ENCODE measurements at regions not wholly inside any gene's neighbourhood (a gene's known extent, or its start where the extent isn't known, plus 50 kb on each side); places are given as distances from the start of the nearest gene placed in this dataset.
"Not testable (repeated sequence)": the region's sequence is repeated elsewhere in the genome, so short reads cannot be mapped to it uniquely, and the experiment has no call there.

DNA sequence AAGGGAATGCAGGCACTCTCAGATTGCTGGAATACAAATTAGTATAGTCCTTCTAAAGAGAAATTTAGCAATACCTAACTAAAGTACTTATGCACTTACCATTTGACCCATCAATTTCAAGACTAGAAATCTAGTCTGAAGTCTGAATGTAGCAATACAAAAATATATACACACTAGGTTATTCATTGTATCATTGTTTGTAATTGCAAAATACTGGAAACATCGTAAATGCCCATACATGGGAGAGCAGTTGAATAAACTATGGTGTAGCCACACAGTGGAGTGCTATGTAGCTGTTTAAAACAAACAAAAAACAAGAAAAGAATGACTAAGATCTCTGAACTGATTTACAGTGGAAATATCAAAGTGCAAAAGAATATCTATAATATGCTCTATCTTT, 346.4 kb downstream of the ZNF674 start:
- DNase-seq: no peak
- ATAC-seq: no peak
- intact Hi-C loops (cut with DNase I, micrococcal nuclease): no loop called here

DNA sequence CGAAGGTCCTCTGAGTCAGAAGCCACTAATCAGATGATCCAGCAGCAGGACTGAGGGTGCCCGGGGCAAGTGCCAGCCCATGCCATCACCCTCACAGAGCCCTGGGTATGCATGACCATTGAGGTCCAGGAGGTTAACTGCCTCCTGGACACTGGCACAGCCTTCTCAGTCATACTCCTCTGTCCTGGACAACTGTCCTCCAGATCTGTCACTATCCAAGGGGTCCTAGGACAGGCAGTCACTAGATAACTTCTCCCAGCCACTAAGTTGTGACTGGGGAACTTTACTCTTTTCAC, 358.5 kb downstream of the ZNF674 start:
- ATAC-seq; intact Hi-C loops (cut with DNase I, micrococcal nuclease); DNase-seq: not testable (repeated sequence)

DNA sequence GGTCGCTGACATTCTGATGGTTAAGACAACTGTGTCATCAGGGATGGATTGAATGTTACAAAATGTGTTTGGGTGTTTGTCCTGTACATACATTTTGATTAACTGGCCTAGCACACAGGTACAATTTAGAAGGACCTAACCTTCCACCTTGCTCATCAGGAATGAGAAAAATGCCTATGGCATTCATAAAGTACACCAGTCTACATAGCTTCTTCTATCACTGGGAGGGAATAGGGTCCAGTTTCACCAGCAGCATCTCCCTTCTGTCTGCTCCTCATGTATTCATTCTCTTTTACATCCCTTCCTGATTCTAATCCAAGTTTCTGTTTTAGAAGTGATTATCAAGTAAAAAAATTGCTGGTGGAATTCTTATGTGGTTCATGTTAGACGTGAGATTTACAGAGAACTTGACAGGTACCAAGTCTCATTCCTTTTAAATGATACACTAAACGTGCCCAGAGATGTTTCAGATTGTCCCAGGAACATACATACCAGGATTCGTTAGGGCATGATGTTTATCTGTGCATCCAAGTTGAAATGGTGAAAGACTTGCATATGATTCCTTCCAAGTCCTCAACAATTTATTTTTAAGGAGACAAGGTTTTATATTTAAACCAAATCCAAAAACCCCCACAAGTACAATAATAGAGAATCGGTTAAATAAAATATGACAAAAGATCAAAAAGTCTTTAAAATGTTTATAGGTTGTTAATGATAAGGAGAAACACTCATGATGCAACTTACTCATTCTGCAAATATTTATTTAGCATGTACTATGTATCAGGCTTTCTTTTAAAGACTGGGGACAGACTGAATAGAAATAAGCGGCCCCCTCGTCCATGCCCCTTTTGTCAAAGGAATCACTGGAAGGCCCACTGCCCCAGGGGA, 359.1 kb downstream of the ZNF674 start:
- DNase-seq (no peak), ATAC-seq (no peak)
- intact Hi-C loops (cut with DNase I, micrococcal nuclease): no loop called here

DNA sequence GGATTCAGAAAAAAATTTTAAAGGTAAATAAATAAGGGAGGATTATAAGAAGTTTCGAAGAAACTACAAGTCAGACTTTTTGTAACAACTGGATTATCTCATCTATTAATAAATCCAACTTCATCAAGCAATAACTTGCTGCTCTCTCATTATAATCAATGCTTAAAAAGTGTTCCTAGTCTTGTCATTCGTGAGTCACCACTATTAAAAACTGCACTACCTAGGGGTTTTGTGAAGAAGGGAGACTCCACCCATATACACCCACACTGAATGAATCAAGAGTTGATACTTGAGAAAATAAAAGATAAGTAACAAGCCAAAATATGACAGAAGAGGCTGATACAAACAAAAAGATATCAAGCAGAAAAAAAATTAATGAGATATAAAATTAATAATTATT, 360.5 kb downstream of the ZNF674 start:
- intact Hi-C loops (cut with DNase I, micrococcal nuclease): no loop called here
- ATAC-seq: no peak

DNA sequence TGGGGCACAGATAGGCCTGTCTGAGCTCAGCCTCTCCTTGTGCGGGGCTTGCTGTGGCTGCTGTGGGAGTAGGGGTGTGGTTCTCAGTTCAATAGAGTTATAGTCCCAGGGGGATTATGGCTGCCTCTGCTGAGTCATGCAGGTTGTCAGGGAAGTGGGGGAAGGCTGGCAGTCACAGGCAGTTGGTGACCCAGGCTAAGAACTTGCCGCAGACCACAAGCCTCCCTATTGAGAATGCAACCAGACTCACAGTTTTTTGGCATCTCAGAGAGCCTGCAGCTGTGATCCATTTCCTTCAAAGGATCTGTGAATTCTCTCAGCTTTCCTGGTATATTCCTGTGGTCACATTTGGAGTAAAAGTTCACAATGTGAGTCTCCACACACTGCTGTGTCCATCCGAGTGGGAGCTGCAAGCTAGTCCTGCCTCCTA, 364.9 kb downstream of the ZNF674 start:
- DNase-seq: no peak
- ATAC-seq: no peak
- intact Hi-C loops (cut with DNase I, micrococcal nuclease): no loop called here

More for the DNA sequence above, 360.5 kb downstream of the ZNF674 start:
- no peak for DNase-seq

DNA sequence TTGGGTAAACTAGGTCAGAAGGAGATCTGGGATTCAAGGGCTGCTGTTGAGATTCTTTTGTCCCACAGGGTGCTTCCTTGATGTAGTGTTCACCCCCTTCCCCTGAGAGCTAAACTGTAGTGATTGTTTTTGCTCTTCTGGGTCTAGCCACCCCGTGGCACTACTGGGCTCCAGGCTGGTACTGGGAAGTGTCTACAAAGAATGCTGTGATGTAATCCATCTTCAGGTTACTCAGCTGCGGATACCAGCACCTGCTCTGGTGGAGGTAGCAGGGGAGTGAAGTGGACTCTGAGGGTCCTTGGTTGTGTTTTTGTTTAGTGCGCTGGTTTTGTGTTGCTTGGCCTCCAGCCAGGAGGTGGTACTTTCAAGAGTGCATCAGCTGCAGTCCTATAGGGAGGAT, 365.5 kb downstream of the ZNF674 start:
- intact Hi-C loops (cut with DNase I, micrococcal nuclease): no loop called here
- ATAC-seq: no peak
- no peak for DNase-seq

DNA sequence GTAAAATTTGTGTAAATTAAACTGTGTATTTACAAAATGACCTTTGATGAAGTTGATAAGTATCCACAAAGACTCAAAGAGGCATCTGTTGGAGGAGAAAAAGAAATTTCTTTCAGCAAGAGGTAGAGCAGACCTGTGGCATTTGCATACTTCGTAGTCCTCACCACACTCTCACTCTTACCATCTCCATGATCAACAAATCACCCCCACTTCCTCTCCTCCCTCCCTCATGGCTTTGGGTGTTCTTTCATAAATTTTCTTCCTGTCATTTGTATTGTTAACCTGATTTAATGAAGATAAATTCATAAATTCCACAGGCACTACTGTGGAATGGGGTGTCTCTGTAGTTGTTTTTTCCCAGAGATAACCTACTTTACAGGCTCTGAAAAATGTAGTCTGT, 366.5 kb downstream of the ZNF674 start:
- DNase-seq (no peak), ATAC-seq (no peak)
- intact Hi-C loops (cut with DNase I, micrococcal nuclease): no loop called here

DNA sequence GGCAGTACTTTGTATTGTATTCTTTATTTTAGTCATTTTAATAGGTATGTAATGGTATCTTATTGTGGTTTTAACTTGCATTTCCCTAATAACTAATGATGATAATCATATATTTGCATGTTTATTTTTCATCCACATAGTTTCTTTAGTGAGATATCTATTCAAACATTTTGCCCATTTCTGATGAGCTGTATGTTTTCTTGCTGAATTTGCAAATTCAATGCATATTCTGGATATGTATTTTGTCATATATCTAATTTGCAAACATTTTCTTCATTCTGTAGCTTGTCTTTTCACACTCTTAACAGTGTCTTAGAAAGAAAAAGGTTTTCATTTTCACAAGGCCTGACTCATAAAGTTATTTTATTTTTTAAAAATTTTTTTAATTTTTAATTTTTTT, 372.1 kb downstream of the ZNF674 start:
- DNase-seq (no peak), ATAC-seq (no peak)
- intact Hi-C loops (cut with DNase I, micrococcal nuclease): no loop called here

DNA sequence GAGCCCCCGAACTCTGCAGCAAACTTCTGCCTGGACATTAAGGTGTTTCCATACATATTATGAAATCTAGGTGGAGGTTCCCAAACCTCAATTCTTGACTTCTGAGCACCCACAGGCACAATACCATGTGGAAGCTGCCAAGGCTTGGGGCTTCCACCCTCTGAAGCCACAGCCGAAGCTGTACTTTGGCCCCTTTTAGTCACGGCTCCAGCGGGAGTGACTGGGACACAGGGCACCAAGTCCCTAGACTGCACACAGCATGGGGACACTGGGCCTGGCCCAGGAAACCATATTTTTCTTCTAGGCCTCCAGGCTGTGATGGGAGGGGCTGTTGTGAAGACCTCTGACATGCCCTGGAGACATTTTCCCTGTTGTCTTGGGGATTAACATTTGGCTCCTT, 373.8 kb downstream of the ZNF674 start:
- DNase-seq; intact Hi-C loops (cut with DNase I, micrococcal nuclease): not testable (repeated sequence)

DNA sequence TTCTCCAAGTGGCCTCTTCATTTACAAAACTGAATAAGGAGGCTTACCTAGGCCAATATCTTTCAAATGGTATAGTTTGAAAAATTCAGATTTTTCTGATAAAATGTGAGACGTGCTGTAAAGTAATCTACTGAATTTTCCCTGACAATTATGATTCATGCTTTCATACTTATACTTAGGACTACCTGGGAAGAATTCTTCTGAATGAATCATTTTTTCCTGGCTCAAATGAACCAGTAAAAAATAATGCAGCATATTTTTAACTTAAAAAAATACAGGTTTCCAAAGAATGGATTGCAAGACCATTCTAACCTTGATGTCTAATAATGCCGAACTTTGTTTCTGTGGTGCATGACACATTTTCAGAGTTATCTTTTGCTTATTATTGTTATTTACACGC, 375.4 kb downstream of the ZNF674 start:
- no peak for ATAC-seq
- intact Hi-C loops (cut with DNase I, micrococcal nuclease): no loop called here

More for the DNA sequence above, 373.8 kb downstream of the ZNF674 start:
- peak; percentile 34 for ATAC-seq

DNA sequence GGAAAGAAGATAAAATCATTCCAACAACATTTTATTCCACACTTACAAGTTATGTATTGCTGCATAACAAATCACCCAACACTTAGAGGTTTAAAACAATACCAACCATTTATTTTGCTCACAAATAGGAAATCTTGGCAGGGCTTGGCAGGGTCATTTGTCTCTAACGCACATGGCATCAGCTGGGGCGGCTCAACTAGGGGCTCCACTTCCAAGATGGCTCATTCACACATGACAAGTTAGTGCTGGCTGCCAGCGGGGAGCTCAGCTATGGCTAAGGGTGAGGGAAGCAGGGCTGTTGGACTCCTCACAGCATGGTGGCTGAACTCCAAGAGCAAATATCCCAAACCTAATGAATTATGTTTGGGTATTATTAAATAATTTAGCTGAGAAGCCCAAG, 377.0 kb downstream of the ZNF674 start:
- DNase-seq: peak in 1 of 2 donors; percentile 6
- ATAC-seq: no peak
- intact Hi-C loops (cut with DNase I, micrococcal nuclease): no loop called here

More for the DNA sequence above, 375.4 kb downstream of the ZNF674 start:
- DNase-seq: no peak

DNA sequence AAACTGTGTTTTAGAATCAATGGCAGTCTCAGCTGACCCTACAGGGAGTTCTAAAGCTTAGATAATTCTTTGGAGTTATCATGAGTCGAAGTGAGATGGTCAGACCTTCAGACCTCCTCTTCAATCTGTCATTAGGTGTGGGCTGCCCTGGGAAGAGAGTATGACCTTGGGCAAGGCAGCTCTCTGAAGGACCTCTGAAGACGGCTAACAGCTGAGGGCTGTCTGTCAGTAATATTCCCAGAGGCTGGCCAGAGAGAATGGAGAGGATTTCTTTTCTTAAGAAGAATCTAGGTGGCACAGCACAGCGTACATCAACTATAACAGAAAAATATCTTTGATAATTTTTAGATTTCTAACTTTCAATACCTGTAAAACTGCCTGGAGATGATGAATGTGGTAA, 379.4 kb downstream of the ZNF674 start:
- ATAC-seq (no peak), DNase-seq (no peak)

DNA sequence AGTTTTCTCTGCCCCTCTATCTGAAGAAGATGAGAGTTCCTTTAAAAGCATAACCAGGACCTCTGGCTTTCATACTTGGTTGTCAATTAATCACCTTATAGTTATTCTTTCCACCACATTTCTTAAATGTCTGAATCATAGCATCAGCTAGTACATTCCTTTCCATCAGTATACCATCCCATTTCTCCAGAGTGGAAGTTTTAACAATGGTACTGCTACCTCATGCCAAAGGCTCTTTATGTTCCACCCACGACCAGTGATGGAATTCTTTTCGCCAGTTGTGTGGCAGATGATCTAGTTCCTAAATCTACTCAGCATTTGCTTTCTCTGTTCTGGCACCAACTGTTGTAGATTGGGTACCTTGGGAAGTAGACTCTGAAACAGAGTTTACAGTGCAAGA, 379.8 kb downstream of the ZNF674 start:
- intact Hi-C loops (cut with DNase I, micrococcal nuclease): no loop called here
- no peak for DNase-seq
- ATAC-seq: no peak

More for the DNA sequence above, 379.4 kb downstream of the ZNF674 start:
- intact Hi-C loops (cut with DNase I, micrococcal nuclease): no loop called here

DNA sequence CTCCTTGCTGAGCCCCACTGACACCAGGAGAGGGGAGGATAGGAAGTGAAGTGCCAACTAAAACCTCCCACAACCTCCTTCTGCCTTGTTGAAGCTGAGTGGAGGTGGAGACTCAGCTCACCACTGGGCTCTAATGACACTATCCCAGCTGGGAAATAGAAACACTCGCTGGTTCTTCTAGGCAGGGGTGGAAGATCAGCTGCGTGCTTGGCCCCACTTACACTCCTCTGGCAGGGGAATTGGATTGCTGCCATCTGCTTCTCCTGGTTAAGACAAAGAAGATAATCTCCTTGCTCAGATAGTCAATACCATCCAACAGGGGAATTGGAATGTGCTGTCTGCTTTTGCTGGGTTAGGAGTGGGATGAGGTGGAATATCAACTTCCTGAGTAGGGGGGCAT, 392.5 kb downstream of the ZNF674 start:
- intact Hi-C loops (cut with DNase I, micrococcal nuclease): no loop called here
- DNase-seq (no peak), ATAC-seq (no peak)

DNA sequence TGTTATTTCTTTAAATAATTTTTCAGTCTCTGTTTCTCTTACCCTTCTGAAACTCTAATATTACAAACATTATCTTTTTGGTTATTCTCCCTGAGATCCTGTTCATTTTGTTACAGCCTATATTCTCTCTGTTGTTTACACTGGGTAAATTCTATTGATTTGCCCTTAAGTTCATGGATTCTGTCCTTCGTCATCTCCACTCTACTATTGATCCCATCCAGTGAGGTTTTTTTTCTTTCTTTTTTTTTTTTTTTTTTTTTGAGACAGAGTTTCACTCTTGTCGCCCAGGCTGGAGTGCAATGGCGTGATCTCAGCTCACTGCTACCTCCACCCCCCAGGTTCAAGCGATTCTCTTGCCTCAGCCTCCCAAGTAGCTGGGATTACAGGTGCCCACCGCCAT, 393.9 kb downstream of the ZNF674 start:
- intact Hi-C loops (cut with DNase I, micrococcal nuclease); DNase-seq; ATAC-seq: not testable (repeated sequence)

DNA sequence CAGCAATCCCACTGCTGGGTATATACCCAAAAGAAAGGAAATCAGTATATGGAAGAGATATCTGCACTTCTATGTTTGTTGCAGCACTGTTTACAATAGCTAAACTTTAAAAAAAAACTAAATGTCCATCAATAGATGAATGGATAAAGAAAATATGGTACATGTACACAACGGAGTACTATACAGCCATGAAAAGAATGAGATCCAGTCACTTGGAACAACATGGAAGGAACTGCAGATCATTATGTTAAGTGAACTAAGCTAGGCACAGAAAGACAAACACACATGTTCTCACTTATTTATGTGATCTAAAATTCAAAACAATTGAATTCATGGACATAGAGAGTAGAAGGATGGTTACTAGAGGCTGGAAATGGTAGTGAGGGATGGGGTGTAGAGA, 400.7 kb downstream of the ZNF674 start:
- intact Hi-C loops (cut with DNase I, micrococcal nuclease): no loop called here
- DNase-seq (no peak), ATAC-seq (no peak)

DNA sequence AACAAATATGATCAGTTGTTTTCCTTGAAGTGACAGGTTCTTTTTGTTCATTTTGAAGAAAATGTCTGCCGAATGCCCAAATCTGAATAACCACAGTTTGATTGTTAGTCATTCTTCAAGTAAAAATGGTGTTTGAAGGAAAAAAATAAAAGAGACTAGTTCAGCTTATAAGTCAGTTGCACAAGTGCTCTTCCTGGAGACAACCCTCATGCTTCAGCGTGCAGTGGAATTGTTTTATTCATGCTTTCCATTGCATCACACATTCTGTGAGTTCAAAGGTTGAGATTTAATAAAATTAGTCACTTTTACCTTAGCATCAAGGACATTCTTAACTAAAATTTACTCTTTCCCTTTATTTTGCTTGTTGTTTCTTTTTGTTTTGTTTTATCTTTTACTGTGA, 404.9 kb downstream of the ZNF674 start:
- intact Hi-C loops (cut with DNase I, micrococcal nuclease): no loop called here
- DNase-seq (no peak), ATAC-seq (no peak)

DNA sequence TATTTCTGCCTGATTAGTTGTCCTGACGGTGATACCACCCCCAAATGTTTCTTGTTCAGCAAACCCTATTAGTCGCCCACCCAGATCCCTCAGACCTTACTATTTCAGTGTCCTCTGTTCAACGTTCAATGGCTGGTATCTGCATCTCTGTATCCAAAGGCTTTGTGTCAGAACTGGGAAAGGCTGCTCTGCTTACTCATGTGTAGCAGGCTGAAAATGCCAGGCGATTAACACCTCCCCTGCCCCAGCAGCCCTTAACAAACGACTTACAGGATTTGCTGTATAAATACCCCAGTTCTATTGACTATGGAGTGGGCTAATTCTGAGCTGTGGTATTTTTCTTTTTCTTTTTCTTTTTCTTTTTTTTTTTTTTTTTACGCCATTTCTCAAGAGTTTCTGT, 415.0 kb downstream of the ZNF674 start:
- ATAC-seq (no peak), DNase-seq (no peak)
- intact Hi-C loops (cut with DNase I, micrococcal nuclease): no loop called here

DNA sequence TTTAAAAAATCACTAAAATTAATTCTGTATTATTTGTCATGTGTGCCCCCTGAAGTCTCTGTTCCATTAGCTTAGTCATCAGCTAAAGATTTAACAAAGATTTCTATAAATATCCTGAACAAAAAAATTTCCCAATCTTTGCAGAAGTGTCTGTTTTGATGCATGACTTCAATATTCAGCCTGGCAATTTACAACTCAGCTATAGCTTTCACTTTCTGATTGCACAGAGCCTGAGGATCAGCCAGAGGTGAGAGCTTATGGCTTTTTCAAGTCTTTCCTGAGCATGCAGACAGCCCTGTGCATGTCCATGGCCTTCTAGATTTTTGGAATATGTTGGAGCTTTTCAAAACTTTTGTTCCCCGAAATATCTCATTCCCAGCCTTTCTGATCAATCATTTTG, 420.1 kb downstream of the ZNF674 start:
- DNase-seq: no peak
- intact Hi-C loops (cut with DNase I, micrococcal nuclease): no loop called here
- no peak for ATAC-seq

DNA sequence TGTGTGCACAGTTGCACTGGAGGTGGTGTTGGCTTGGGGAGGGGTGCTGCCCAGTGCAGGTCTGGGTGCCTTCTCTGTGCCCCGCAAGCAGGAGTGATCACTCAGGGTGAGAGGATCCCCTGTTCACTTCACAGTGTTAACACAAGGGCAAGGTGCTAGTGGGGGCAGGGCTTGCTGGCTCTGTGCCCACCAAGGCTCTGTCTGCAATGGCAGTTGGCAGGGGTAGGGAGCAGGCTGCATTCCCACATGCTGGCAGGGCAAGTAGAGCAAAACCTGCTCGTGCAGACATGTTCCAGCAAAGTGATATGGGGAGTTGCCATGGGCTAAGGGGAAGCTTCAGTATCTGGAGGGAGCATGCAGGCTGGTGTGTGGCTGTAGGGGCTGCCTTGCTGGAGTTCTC, 428.0 kb downstream of the ZNF674 start:
- intact Hi-C loops (cut with DNase I, micrococcal nuclease): no loop called here
- no peak for DNase-seq
- no peak for ATAC-seq

DNA sequence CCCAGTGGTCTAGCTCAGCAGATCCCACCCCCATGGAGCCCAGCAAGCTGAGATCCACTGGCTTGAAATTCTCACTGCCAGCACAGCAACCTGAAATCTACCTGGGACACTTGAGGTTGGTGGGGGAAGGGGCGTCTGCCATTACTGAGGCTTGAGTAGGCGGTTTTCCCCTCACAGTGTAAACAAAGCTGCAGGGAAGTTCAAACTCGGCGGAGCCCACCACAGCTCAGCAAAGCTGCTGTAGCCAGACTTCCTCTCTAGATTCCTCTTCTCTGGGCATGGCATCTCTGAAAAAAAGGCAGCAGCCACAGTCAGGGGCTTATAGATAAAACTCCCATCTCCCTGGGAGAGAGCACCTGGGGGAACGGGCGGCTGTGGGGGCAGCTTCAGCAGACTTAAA, 457.9 kb downstream of the ZNF674 start:
- ATAC-seq; DNase-seq; intact Hi-C loops (cut with DNase I, micrococcal nuclease): not testable (repeated sequence)
